ENCODE measurements at regions not wholly inside any gene's neighbourhood (a gene's known extent, or its start where the extent isn't known, plus 50 kb on each side); places are given as distances from the start of the nearest gene placed in this dataset.

- no peak for TF ChIP-seq CTCF (IDR thresholded peaks at IDR 0.05; ENCODE audit: low read depth, low read length, poor library complexity, severe bottlenecking)
- TF ChIP-seq EZH2phosphoT487 (IDR thresholded peaks at IDR 0.05; ENCODE audit: borderline replicate concordance, low read length): no peak
These were observed 360.4 kb upstream of the CELF2 start for GRCh38 chr10:10657139-10657760.

All from DOHH2 (cell line).